ENCODE measurements at regions not wholly inside any gene's neighbourhood (a gene's known extent, or its start where the extent isn't known, plus 50 kb on each side); places are given as distances from the start of the nearest gene placed in this dataset.
"Not testable (repeated sequence)": the region's sequence is repeated elsewhere in the genome, so short reads cannot be mapped to it uniquely, and the experiment has no call there.

DNA sequence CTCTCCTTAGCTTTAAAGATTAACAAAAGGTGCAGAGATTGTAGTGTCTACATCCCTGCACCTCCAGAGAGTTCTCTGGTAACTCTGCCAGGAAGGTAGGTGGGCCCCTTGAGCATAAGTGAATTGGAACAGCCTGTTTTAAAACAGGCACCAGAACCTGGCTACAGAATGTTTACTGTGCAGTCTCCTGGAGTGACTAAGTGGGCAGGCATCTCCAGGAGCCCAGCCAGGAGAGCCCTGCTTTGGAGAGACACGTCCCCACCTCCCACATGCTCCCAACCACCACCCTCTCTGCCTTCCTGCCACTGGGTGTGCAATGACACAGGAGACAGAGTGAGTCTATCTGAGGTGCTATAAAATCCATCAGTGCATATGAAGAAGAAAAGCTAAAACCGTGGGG, 110.3 kb upstream of the EYA4 start:
- no peak for DNase-seq

- DNase-seq = no peak
Measured at GRCh38 chr6:133131621-133132465, 109.3 kb upstream of the EYA4 start.

- no peak for DNase-seq
Measured at GRCh38 chr6:133132466-133132971, 108.6 kb upstream of the EYA4 start.

DNA sequence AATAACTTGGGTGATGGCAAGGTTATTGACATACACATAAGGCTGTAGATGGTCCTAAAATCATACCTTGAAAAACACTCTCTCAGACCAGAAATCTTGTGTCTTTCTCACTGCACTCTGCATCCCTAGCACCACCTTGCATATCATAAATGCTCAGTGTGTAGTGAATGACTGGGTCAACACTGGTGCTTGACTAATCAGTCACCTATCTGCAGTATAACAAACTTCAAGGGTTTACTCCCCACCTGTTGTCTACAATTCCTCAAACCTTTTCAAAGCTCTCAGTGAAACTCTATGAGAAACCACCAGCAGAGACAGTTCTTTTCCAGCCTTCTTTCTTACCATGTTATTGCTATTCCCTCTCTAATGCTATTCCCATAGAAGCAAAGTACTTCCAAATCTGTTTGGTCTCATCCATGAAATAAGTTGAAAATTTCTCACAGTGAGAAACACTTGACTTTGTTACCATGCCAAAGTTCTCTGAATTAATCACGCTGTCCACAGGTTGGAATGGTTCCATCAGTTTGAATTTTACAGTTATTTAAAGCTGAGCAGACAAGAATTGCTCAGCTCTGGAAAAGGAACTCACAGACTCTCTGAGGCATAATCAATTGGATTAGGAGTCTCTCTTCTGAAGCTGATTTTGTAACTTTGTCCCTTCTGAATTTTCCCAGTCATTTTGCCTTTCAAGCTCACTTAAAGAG, 104.8 kb upstream of the EYA4 start:
- DNase-seq = no peak

DNA sequence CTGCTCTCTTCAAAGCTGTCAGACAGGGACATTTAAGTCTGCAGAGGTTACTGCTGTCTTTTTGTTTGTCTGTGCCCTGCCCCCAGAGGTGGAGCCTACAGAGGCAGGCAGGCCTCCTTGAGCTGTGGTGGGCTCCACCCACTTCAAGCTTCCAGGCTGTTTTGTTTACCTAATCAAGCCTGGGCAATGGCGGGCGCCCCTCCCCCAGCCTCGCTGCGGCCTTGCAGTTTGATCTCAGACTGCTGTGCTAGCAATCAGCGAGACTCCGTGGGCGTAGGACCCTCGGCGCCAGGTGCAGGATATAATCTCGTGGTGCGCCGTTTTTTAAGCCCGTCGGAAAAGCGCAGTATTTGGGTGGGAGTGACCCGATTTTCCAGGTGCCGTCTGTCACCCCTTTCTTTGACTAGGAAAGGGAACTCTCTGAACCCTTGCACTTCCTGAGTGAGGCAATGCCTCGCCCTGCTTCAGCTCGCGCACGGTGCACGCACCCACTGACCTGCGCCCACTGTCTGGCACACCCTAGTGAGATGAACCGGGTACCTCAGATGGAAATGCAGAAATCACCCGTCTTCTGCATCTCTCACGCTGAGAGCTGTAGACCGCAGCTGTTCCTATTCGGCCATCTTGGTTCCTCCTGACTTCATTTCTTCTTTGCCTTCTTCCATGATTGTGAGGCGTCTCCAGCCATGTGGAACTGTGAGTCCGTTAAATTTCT, 93.5 kb upstream of the EYA4 start:
- DNase-seq = not testable (repeated sequence)

GRCh38 chr6:133156689-133157088, 84.5 kb upstream of the EYA4 start:
- DNase-seq = no peak

GRCh38 chr6:133157995-133158394, 83.2 kb upstream of the EYA4 start:
- no peak for DNase-seq

- no peak for DNase-seq
Measured at GRCh38 chr6:133159255-133159795, 81.8 kb upstream of the EYA4 start.

GRCh38 chr6:133160536-133160935, 80.6 kb upstream of the EYA4 start:
- DNase-seq = no peak

DNA sequence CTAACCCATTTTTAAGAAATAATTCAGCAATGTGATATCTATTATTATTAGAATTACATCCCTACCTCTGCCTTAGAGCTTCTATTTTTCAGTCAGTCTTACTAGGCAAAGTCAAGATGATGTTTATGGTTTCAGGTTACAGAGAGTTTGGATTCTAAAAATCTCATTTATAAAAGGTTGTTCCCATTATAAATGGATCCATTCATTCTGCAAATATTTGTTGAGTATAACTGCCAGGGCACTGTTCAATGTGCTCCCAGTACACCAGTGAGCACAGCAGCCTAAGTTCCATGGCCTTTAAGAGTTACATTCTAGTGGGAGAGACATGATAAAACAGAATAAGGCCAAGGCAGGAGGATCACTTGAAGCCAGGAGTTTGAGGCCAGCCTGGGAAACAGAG, 75.9 kb upstream of the EYA4 start:
- DNase-seq = no peak

DNA sequence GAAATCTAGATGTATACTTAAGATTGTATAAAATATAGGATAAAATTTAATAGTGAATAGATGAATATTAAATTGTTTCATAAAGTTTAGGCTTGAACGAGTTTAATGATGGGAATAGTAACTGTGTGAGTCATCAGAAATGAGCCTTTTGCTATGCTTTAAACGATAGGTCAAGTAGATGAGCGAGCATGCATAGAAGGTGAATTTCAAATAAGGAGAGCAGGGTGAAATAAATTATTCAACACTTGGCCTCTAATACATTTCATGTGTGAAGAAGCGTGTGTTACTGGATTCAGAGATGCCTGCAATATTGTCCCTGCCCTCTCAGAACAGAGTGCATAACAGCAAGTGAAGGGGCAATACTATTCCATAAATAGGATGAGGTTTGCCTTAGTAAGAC, 74.4 kb upstream of the EYA4 start:
- DNase-seq = no peak

- no peak for DNase-seq
Measured at GRCh38 chr6:133169901-133170300, 71.3 kb upstream of the EYA4 start.

GRCh38 chr6:133170602-133171001, 70.6 kb upstream of the EYA4 start:
- DNase-seq = no peak

- no peak for DNase-seq
Measured at GRCh38 chr6:133171989-133172604, 69.1 kb upstream of the EYA4 start.

DNA sequence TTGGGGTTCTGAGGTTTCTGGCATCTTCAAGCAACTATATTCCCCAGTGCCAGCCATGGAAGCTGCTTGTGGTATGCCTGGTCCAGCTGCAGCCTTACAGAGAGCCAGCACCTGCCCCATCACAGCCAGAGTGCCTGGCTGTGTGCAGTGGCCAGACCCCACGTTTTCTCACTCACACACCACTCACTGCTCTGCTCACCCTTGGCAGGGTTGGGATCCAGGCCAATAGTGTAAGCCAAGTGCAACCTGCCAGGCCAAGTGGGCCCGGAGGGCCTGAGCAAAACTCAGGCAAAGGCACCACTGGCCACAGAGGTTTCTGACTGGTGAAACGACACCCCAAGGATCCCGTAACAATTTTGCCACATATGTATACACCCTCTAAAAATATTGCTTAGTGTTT, 67.9 kb upstream of the EYA4 start:
- DNase-seq = no peak

GRCh38 chr6:133179481-133179880, 61.7 kb upstream of the EYA4 start:
- no peak for DNase-seq

- DNase-seq = no peak
Measured at GRCh38 chr6:133183691-133184090, 57.5 kb upstream of the EYA4 start.

DNA sequence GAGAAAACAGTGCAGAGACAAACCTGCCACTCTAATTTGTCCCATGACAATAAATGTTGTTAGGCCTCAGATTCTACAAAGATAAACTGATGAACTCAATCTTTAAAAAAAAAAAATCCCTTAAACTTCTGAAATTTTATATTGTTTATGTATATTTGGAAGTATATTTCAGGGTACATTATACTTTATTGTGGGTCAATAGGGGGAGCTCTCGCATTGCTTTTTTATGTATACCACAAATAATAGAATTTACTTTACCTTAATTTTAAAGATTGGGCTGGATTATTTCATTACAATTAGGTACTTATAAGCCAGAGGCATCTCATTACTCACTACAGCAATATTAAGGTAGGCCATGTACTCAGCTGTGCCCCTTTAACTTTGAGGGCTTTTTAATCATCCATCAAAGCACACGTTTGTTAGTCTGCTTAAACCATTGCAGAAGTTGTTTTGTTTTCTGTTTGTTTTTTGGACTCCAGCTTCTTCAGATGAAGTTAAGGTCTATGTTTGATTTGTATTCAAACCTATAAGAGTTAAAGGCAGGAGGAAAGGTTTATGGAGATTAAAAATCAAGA, 56.3 kb upstream of the EYA4 start:
- no peak for DNase-seq

DNA sequence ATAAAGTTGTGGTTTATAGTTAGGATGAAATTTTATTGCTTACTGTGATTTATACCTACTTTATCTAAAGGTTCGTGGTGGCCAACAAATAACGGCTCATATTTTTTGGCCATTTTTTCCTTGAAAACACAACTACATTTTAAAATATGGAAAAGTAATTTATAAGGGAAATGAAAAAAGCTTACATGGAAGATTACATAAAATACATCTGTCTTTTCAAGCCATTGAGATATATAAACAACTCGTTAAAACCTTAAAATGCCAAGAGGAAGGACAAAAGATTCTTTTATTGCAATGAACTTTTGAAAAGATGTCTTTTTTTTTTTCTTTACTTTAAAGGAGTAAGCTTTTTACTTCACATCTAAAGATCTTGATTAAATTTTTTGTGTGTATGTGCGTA, 55.4 kb upstream of the EYA4 start:
- DNase-seq = no peak

- DNase-seq = no peak
Measured at GRCh38 chr6:133187114-133187513, 54.0 kb upstream of the EYA4 start.

DNA sequence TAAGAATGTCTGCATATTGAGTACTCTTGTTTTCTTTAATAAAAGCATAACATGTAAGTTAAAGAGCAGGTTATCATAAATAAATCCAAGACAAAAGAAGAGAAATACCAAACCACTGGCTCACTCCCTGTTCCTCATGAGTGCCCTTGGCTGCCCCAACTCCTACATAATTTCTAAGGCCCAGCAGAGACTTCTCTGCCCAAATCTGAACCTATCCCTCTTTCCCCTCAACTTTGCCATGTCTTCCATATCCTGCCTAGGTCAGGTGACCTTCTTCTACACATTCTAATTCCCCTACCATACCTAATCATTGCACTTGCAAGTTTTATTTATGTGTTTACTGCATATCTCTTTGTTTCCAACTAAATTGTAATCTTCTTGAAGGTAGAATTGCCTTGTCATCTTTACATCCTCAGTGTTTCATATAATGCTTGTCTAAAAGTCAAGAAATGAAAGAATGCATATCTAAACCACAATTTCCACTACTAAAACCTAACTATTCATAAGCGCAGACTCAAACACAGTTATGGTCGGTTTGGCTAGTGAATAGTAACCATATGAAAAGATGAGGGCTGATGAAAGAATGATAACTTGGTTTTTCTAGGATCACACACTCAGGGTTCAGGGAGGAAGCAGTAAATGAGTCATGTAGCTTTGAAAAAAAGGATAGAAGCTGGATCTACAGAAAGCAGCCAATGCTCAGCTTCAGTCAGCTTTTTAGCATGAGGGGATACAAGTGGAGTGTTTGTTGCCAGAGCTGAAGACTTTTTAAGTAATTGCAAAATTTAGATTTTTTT, 53.3 kb upstream of the EYA4 start:
- DNase-seq = no peak

DNA sequence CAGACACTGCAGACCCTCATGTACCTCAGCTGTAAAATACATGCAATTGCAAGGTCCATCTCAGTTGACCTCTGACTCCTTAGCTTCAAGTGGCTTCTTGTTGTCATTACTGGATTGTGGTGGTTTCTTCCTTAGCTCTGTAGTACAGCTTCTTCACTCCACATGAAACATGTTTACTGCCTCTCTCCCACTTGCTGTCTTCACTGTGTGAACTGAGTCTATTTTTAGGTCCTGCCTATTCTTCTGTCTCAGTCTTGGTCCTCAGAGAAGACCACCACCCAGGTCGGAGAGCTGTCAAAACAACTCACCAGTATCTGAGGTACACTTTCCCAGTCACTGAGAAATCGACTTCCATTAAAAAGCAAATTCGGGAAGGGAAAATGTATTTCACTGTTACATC, 50.2 kb upstream of the EYA4 start:
- DNase-seq = no peak

All from bone marrow (tissue), 2 donors.